Nephron progenitor cell (in vitro differentiated cells): ENCODE measurements at regions not wholly inside any gene's neighbourhood (a gene's known extent, or its start where the extent isn't known, plus 50 kb on each side); places are given as distances from the start of the nearest gene placed in this dataset.
"Not testable (repeated sequence)": the region's sequence is repeated elsewhere in the genome, so short reads cannot be mapped to it uniquely, and the experiment has no call there.

Source experiments
- DNase-seq: peaks from one replicate; pipeline ENCODE4 v3.0.0; 2021
- H3K27ac Mint-ChIP-seq: 2 replicates; pipeline ENCODE4 v1.8.0; 2021; ENCODE audit warnings: mild to moderate bottlenecking, moderate library complexity, mixed read lengths
- H3K27me3 Mint-ChIP-seq: 2 replicates; pipeline ENCODE4 v1.8.0; 2021; ENCODE audit warnings: mild to moderate bottlenecking, low read depth, mixed read lengths; ENCODE audit not compliant: poor library complexity
- H3K36me3 Mint-ChIP-seq: 2 replicates; pipeline ENCODE4 v1.8.0; 2021; ENCODE audit warnings: low read depth, mixed read lengths
- H3K4me1 Mint-ChIP-seq: 2 replicates; pipeline ENCODE4 v1.8.0; 2021; ENCODE audit warnings: mixed read lengths
- H3K4me3 Mint-ChIP-seq: 2 replicates; pipeline ENCODE4 v1.8.0; 2021; ENCODE audit warnings: mild to moderate bottlenecking, moderate library complexity, mixed read lengths
- H3K9me3 Mint-ChIP-seq: 2 replicates; pipeline ENCODE4 v1.8.0; 2021; ENCODE audit warnings: mild to moderate bottlenecking, moderate library complexity, mixed read lengths
- CTCF ChIP-seq: fragments of 200-600 bp; sonication (generic); IDR thresholded peaks from 2 replicates; pipeline ENCODE4 v1.5.0; 2021; ENCODE audit warnings: antibody characterized with exemption

- Mint-ChIP-seq H3K9me3 (peaks cover 30% of the 10 kb centered on the region), H3K4me1 (no peaks in the 10 kb centered on the region), H3K27me3 (no peaks in the 10 kb centered on the region), H3K36me3 (no peaks in the 10 kb centered on the region), H3K4me3 (no peak overlapping the region), H3K27ac (no peak overlapping the region)
- TF ChIP-seq CTCF: no peak
- DNase-seq: no peak
These were observed 229.9 kb downstream of the SOX3 start for GRCh38 chrX:140274811-140275525.

- no peak overlapping the region for H3K4me3 Mint-ChIP-seq
- no peaks in the 10 kb centered on the region for H3K27me3 Mint-ChIP-seq
- TF ChIP-seq CTCF: no peak
- no peak for DNase-seq
- H3K36me3 Mint-ChIP-seq: no peaks in the 10 kb centered on the region
- H3K27ac Mint-ChIP-seq: peak overlapping the region; percentile 91
- H3K9me3 Mint-ChIP-seq: peaks cover 38% of the 10 kb centered on the region
- no peaks in the 10 kb centered on the region for H3K4me1 Mint-ChIP-seq
These were observed 230.9 kb downstream of the SOX3 start for GRCh38 chrX:140273921-140274320.

GRCh38 chrX:140250391-140250790 is 254.5 kb downstream of the SOX3 start:
- no peak overlapping the region for H3K27ac Mint-ChIP-seq
- H3K9me3 Mint-ChIP-seq: no peaks in the 10 kb centered on the region
- DNase-seq: no peak
- no peak for TF ChIP-seq CTCF
- no peaks in the 10 kb centered on the region for H3K36me3 Mint-ChIP-seq
- peaks cover 13% of the 10 kb centered on the region for H3K27me3 Mint-ChIP-seq
- H3K4me3 Mint-ChIP-seq: no peak overlapping the region
- no peaks in the 10 kb centered on the region for H3K4me1 Mint-ChIP-seq

- TF ChIP-seq CTCF: no peak
- H3K4me3 Mint-ChIP-seq: no peak overlapping the region
- H3K36me3 Mint-ChIP-seq: no peaks in the 10 kb centered on the region
- H3K4me1 Mint-ChIP-seq: no peaks in the 10 kb centered on the region
- H3K27me3 Mint-ChIP-seq: peaks cover 13% of the 10 kb centered on the region
- no peaks in the 10 kb centered on the region for H3K9me3 Mint-ChIP-seq
- no peak for DNase-seq
- no peak overlapping the region for H3K27ac Mint-ChIP-seq
These were observed 255.8 kb downstream of the SOX3 start for GRCh38 chrX:140249088-140249487.

- Mint-ChIP-seq H3K36me3 (no peaks in the 10 kb centered on the region), H3K4me3 (no peak overlapping the region)
- TF ChIP-seq CTCF: no peak
These were observed 263.9 kb upstream of the CXorf66 start for GRCh38 chrX:140229191-140229590.

GRCh38 chrX:140226037-140226436 is 260.7 kb upstream of the CXorf66 start:
- not testable (repeated sequence) for H3K4me1 Mint-ChIP-seq, H3K9me3 Mint-ChIP-seq, H3K36me3 Mint-ChIP-seq, H3K27me3 Mint-ChIP-seq, DNase-seq, H3K4me3 Mint-ChIP-seq, H3K27ac Mint-ChIP-seq

More at GRCh38 chrX:140229191-140229590, 263.9 kb upstream of the CXorf66 start:
- Mint-ChIP-seq H3K4me1 (no peaks in the 10 kb centered on the region), H3K9me3 (peaks cover 15% of the 10 kb centered on the region), H3K27ac (no peak overlapping the region), H3K27me3 (no peaks in the 10 kb centered on the region)
- DNase-seq: no peak

GRCh38 chrX:140215894-140216293 is 250.6 kb upstream of the CXorf66 start:
- not testable (repeated sequence) for H3K4me1 Mint-ChIP-seq, H3K9me3 Mint-ChIP-seq, H3K27ac Mint-ChIP-seq, DNase-seq, H3K4me3 Mint-ChIP-seq, H3K36me3 Mint-ChIP-seq, H3K27me3 Mint-ChIP-seq

GRCh38 chrX:140214518-140214917 is 249.2 kb upstream of the CXorf66 start:
- not testable (repeated sequence) for H3K27ac Mint-ChIP-seq, H3K27me3 Mint-ChIP-seq, H3K4me3 Mint-ChIP-seq, H3K4me1 Mint-ChIP-seq, H3K36me3 Mint-ChIP-seq, H3K9me3 Mint-ChIP-seq
- DNase-seq: peak; percentile 14
